ENCODE measurements at regions not wholly inside any gene's neighbourhood (a gene's known extent, or its start where the extent isn't known, plus 50 kb on each side); places are given as distances from the start of the nearest gene placed in this dataset.
"Not testable (repeated sequence)": the region's sequence is repeated elsewhere in the genome, so short reads cannot be mapped to it uniquely, and the experiment has no call there.

DNA sequence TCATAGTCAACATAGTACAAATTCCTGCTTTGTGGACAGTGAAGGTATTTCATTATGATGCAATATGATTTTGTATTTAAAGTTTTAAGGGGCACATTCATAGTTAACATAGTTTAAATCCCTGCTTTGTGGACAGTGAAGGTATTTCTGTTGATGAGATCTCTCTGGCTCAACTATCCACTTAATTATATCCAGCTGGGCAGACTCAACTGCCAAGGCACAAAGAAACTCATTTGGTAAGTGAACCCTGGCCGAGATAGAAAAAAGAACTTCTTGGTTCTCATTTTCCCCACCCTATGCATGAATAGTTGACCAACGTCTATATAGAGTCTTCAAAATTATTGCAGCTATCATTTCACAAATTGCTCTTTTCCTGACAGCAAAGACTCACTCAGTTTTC, 1194.6 kb downstream of the NCAM2 start:
- DNase-seq: no peak

DNA sequence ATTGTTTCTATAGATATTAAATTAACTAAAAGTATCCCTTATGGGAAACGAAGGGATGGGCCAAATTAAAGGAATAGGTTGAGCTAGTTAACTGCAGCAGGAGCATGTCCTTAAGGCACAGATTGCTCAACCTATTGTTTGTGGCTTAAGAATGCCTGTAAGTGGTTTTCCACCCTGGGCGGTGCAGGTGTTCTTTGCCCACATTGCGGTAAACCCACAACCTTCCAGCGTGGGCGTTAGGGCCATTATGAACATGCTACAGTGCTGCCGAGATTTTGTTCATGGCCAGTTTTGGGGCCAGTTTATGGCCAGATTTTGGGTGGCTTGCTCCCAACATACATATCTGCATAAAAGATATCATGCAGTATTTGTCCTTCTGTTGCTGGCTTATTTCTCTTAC, 1196.8 kb downstream of the NCAM2 start:
- not testable (repeated sequence) for DNase-seq

DNA sequence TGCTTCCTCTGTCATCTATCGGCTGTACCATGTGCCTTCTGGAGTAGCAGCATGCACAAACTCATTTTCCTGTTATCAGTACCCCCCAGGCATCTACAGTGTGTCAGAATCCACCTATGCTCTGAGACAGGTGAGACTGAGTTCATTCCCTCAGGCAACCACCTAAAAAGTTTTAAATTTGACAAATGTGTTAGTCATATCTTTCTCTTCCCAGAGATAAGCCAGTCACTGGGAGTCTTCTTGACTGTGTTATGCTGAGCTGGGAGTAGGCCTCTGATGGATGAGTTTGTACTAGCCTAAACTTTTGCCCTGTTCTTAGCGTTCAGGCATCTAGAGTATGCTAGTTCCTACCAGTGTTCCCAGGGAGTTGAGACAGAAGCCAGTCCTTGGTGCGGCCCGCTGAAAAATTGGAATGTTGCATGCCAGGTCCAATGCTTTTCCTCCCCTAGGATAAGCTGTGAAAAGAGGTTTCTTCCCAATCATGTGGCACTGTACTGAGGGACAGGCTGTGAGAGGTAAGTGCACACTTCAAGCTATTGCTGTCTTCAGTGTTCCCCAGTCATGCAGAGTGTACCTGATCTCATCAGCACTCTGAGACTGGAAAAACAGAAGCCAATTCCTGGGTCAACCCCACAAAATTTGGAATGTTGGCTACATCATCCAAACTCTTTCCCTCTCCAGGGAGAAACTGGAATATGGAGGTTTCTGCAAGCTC, 1202.3 kb downstream of the NCAM2 start:
- DNase-seq: no peak

DNA sequence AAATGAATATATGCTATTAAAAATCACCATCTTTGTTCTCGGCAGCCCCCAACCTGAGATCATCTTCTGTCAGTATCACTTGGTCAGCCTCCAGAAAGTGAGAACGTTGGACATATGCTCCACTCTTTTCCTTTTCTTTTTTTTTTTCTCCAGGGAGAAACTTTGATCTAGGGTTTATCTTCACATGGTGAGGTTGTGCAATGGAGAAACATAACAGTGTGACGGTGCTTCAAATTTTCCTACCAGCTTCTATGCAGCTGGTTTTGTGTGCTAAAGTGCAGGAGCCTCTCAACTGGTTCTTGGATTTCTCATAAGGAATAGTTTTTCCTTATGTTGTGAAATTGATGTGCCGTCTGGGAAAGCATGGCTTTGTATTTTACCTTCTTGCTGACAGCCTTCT, 1202.9 kb downstream of the NCAM2 start:
- no peak for DNase-seq

DNA sequence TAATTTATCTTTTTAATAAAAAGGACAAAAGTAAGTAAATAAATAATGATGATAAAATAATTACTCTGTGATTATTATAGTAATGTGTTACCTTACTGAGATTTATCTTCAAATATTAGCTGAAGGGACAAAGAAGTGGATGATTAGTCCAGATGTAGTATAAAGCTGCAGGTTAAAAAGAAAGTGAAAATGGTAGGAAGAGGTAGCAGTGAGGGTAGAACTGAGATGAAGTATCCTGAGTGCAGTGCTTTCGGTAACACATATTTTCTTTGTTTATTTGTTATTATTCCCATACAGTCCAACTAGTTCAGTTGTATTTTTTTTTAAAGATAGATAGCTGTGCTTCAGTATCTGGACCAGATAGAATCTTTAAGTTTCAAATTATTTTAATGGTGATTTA, 1203.5 kb downstream of the NCAM2 start:
- DNase-seq: no peak

DNA sequence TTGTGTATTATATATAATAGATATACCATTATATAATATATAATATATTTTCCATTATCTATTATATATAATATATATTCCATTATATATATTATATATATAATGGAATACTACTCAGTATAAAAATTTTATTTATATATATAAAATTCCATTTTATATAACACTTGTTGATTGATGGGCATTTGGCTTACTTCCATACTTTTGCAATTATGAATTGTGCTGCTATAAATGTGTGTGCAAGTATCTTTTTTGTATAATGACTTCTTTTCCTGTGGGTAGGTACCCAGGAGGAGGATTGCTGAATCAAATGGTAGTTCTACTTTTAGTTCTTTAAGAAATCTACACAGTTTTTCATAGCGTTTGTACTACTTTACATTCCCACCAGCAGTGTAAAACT, 1211.1 kb downstream of the NCAM2 start:
- no peak for DNase-seq

DNA sequence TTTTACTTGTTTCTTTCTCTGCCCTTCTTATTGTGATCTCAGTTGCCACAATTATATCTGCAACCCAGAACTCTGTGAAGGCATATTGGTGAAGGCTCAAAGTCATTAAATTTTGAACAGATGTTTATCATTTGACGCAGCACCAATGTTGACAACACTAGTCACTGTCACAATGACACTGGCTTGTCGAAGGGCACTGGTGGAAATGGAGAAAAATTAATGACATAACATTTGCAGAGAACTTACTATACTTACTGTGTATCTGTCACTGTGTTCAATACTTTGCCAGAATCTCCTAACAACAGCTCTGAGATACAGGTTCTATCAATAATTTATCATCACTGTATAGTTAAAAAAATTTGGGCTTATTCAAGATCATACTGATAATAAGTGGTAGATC, 1213.7 kb downstream of the NCAM2 start:
- DNase-seq: no peak

DNA sequence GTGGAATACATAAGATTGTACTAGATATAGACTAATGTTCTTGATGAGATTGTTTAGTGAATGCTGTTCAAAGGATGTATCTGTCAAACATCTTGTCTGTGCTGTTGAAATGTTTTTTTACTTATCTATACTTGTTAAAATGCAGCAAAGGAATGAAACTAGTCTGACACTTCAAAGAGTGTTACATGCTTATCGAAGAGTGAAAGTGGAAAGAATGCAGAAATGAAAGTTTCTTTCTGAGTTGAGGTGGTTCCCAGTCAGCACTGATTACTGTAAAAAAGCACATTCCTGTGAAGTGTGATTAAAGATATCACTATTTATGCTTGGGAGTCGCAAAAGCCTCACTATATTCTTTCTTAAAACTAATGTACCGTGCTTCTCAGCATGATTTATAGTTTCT, 1225.2 kb downstream of the NCAM2 start:
- DNase-seq: no peak

DNA sequence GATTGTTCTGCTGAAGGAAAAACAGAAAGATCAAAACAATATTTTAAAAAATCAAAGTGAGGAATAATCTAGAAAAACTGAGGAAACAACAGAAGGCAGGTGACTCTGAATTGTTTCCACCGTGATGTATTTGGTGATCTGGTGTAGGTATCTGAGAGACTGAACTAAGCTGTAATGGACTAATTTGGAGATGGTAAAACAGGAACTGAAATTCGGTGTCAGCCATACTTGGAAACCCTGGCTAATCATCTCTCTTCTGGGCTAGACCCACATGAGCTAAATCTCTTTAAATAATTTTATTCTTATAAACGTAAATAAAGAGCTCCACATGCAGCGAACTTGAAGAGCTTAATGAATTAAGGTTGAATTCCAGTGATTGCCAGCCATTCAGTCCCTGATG, 1226.1 kb downstream of the NCAM2 start:
- DNase-seq: no peak

DNA sequence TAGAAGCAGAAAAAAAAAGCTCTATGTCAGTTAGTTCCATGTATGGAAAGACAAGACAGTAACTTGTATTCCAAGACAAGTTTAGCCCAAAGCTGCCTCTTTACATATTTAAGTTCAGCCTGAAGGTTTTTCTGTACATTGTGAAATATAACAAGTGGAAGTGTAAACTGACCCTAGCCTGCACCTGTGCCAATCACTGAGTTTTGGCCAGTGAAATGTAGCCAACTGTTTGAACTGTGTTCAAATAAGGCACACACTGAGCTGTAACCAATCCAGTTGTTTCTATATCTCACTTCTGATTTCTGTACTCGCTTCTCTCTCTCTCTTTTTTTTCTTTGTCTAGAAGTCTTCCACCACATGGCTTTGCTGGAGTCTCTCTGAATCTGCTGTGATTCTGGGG, 1227.1 kb downstream of the NCAM2 start:
- no peak for DNase-seq

DNA sequence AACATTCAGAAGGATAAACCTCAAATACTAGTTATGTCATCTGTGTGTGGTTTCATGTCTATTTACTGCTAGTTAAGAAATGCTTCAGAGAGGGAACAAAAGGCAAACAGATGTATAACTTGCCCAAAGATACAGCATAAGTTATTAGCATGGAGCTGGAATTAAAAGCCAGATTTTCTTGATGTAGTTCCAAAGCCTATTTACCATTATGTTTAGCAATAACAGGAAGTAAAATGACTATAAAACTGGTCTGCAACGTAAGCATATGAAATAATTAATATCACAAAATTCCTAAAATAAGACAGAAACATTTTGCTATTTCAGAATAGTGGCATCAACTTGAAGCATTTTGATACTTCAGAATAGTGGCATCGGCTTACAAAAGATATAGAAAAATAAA, 1232.8 kb downstream of the NCAM2 start:
- DNase-seq: no peak

DNA sequence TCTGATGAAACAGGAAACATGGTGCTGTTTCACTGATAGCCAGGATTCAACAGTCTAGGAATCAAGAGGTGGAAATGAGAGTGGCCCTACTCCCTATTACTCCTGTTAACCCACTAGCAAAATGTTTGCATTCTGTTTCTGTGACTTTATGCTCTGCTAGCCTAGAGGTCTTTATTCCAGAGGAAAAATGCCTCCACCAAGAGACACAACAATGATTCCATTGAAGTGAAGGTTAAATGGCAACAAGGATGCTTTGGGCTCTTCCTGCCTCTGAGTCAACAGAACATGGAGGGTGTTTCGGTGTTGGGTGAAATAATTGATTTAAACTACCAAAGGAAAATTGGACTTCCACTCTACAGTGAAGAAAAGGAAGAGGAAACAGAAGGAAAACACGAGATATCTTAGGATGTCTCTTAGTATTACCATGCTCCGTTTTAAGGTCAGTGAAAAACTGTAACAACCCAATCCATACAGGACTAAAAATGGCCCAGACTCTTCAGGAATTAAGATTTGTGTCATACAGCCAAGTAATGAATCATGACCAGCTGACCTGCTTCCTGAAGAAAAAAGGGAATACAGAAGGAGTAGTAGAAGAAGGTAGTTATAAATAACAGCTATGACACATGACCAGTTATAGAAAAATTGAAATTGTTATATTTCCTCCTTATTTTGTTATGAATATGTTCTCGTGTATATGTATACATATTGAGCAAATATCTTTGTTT, 1237.8 kb downstream of the NCAM2 start:
- DNase-seq: no peak

DNA sequence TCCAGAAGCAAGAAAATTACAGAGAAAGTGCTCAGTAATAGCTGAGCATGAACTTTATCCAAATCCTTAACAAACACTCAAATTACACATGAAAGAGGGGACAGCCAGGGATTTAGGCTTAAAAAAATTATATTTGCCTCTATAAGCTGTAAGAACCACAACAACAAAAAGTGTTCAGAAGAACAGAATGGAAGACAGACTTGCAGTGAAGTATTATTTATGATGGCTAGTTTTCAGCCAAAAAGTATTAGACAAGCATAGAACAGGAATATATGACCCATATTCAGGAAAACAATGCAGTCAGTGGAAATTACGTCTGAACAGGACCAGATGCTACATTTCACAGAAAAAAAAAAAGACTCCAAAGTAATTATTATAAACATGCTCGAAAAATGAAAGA, 1246.3 kb downstream of the NCAM2 start:
- no peak for DNase-seq

DNA sequence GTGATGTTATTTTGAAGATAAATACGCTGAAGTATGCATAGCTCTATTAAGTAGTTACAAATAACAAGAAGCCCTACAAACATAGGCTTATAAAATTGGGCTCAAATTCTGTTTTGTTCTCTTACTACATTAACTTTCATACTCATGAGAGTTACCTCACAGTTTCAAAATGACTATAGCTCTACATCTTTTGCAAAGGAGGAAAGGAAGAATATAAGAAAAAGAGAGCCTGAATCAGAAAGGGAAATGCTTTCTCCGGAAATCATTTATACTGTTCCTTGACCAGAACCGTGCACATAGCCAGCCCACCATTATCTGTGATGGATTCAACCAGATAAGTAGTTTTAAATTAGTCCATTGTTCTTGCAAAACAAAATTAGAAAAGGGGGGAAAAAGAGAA, 1252.1 kb downstream of the NCAM2 start:
- no peak for DNase-seq

DNA sequence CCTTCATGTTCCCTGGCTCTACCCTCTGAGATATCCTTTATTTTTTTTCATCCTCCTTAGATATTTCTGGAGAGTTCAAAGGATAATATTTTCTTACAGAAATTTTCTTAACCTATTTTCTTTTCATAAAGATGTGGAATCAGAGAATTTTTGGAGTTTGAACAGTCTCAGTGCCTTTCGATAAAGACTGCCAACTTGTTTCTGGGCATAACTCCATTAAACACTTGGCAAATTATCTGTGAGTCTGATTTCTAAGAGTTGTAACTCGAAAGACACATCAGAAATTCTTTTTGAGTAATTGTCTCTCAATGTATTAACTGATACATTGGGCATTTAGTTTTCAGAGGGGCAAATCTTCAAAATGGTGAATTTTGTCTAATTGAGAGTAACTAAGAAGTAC, 1255.6 kb downstream of the NCAM2 start:
- DNase-seq: no peak

DNA sequence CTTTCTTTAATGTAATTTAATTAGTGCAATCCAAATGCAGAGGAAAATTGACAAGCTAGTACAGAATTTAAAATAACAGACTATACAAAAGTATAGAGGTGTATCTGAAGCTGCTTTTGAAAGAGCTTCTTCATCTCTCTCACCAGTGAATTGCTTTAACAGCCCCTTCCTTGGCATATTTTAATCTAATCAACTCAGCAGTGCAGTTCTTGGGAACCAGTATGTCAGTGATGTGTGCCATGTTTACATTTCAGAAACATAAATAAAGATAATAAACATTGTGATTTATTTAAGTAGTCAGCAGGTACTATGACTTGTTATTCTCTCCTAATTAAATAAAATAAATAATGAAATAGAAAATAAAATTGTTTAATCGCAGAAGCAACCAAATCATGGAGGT, 1260.6 kb downstream of the NCAM2 start:
- no peak for DNase-seq

DNA sequence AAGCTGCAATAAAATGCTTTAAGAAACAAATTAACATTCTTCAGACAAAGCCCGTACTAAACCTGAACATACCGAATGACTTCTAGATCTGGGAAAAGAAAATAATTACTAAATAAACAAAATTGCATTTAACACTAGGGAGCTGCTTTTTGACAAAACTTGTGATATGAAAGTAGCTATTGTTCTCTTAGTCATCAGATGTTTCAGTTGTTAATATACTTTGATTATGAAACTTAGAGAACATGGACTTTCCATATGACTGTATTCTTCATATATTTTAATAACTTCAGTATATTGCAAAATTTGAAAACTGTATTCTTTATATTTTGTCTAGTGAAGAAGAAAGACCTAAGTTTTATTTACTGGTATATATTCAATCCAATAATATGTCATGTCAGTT, 1262.1 kb downstream of the NCAM2 start:
- no peak for DNase-seq

DNA sequence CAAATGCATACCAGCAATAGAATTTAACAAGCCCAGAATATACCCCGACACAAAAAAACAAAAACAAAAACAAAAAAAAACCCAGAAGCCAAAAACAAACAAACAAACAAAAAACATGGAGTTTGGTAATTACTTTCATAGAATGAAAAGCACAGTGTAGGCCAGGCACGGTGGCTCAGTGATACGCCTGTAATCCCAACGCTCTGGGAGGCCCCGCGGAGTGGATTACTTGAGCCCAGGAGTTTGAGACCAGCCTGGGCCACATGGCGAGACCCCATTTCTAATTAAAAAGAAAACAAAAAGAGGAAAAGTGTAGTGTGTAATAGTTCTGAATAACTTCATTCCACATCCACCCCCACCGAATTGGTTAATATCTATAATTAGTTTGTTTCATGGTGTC, 1265.7 kb downstream of the NCAM2 start:
- no peak for DNase-seq

DNA sequence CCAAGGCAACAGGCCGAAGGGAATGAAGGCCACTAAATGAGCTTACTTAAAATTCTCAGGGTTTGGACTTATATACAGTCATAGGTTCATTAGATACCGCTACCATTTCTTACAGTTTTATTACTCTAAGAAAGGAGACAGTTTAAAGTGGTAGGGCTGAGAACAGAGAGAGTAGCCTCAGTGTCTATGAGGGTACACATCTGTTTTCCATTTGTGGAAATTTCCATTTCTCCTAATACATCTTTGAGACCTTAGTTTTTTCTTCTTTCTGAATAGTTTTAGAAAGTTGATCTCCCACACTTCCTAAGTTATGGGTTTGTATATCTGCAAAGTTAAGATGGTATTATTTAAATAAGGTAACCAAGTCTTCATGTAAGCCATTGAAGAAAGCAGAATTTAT, 1279.1 kb downstream of the NCAM2 start:
- no peak for DNase-seq

DNA sequence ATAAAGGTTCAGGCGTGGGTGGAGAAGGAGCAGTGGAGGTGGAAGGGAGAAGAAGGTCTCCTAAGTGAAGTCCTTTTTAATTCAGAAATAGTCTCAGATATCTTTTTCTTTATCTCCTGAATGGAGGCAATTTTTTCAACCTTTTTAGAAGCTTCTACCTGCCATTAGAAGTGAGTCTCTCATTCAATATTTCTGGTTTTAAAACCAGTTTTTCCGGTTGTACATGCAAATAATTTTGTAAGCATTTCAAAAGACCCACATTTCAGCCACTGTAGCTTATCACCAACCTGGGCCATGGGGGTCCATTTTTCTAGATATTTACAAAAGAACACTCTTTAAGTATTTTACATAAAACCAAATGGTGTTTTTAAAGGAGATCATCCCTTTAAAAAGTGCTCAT, 1280.2 kb downstream of the NCAM2 start:
- no peak for DNase-seq

DNA sequence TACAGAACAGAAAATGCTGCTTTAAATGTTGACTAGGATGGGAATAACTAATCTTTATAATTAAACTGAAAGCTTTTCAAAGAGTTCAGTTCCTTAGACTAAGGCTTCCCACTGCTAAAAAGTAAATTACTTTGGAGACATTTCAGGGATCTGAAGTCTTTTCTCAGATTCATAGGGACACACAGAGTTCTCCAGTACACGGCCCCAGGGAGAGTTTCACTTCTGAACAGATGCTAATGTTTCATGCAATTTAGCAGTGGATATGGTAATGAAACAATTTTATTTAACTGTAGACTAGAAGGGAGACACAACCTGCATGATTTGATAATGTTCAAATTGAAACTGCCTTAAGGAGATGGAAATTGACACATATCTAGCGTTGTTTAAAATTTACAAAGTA, 1282.6 kb downstream of the NCAM2 start:
- DNase-seq: no peak

DNA sequence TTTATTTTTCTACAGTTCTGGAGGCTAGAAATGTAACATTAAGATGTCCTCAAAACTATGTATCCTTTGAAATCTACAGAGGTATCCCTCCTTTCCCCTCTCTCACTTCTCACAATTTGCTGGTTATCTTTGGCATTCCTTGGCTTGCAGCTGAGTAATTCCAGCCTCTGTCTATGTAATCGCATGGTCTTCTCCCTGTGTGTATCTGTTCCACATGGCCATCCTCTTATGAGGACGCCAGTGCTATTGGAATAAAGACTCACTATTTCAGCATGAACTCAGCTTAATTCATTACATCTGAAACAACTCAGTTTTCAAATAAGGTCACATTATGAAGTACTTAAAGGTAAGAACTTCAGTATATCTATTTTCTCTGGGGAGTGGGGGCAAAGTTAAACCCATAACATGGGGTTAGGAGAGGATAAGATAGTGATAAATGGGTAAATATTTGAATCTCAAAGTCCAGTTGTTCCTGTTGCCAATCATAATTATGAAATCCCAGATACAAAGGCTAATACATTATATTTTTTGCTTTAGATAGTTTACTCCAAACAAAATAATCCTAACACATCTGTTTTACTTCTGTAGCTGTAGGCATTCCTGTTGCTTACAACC, 1290.8 kb downstream of the NCAM2 start:
- no peak for DNase-seq

DNA sequence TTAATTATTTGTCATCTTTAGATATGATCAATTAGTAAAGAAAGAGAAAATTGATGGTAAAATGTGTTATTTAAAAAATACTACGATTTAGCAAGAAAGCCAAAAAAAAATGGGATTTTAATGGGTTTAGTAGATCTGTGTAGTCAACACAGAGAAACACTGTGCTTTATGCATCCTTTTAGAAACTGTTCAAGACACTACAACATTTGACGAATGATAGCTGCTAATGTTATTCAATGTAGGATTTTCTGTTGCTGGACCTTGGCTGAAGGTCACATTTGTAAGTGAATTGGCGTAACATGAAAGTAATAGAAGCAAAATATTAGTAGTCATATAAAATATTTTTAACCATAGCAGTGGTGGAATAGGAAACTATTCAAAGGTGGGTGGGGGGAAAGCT, 1293.9 kb downstream of the NCAM2 start:
- no peak for DNase-seq

DNA sequence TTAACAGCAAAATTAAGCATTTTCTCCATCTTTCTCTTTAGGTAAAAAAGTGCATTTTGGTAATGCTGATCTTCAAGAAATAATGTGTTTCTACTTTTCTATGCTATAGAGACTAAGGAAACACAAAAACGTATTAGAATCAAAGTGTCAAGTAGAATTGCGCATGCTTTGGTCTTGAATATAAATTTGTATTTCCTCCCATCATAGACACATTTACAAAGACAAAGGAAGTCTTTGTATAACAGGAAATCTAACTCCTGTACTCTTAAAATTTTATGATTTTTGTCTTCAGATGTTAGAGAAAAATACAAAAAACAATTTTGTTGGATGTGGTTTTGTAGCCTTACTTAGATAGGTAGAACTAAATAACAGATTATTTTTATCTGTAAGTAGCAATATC, 1299.4 kb downstream of the NCAM2 start:
- no peak for DNase-seq
